GM03348 (cell line): ENCODE measurements at regions not wholly inside any gene's neighbourhood (a gene's known extent, or its start where the extent isn't known, plus 50 kb on each side); places are given as distances from the start of the nearest gene placed in this dataset.

ENCODE experiments used
- DNase-seq: peaks from one replicate; pipeline ENCODE4 v3.0.0; 2012; ENCODE audit warnings: low spot score

DNA sequence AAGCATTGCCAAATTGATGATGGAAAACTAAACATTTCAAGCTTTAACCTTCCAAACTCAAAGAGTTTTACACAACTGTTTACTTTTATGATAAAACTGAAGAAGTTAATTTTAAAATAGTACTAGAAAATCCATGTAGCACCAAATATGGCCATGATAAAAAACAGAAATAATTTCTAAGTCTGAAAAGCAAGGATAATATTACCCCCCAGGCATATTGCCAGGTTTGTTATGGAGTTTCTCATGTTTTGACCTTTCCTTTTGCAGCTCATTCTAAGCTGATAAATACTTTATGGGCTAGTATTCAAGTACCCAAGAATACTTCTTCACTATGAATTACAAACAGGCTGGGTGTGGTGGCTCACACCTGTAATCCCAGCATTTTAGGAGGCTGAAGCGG, 209.9 kb upstream of the ZFP64 start:
- no peak for DNase-seq

DNA sequence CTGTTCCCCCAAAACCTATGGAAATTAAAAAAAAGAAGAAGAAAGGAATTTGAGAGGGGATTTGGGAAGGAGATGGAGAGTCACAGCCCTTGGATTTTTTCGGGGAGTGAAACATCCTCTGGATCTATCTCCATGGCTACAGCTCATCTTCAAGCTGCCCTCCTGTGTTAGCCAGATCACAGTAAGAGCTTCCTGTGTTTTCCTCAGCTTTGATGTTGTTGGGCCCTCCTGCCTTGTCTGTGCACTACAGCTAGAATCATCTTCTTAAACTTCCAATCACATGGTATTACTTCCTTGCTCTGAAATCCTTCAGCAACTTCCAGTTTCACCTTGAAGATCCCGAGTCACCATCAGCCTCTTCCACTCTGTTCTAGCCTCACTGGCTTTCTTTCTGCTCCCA, 207.8 kb upstream of the ZFP64 start:
- DNase-seq, result no peak

DNA sequence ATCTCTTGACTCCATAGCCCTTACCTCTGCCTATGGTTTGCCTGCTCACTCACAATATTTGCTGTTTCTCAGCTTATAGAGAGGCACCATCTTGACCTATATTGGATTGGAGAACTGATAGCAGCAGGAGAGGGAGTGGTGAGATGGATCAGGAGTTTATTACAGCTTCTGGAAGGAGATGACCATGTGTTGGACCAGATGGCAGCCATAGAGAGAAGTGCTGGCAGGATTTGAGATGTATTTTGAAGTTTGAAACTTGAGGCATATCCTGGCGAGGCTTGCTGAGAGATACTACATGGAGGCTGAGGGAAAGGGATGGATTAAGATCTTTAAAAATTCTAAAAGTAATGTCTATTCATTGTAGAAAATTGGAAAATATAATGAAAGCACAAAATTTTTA, 198.0 kb upstream of the ZFP64 start:
- DNase-seq, result no peak

DNA sequence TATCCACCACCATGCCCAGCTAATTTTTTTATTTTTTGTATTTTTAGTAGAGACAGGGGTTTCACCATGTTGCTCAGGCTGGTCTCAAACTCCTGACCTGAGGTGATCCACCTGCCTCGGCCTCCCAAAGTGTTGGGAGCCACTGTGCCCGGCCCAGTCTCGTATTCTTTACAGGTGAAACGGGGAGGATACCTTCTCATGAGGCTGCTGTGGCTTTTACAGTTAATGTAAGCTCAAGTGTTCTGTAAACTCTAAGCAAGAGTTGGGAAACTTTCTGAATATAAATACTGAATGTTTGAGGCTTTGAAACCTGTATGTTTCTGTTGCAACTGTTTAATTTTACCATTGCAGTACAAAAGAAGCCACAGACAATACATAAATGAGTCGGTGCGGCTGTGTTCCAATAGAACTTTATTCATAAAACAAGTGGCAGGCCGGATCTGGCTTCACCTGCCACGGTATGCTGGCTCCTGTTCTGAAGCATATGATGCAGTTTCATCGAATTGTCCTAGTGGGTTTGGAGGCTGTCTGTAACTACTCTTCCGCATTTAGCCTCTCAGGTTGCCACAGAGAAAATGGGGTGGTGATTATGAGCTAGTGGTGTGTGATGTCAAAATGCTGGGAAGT, 192.5 kb upstream of the ZFP64 start:
- DNase-seq, result no peak

DNA sequence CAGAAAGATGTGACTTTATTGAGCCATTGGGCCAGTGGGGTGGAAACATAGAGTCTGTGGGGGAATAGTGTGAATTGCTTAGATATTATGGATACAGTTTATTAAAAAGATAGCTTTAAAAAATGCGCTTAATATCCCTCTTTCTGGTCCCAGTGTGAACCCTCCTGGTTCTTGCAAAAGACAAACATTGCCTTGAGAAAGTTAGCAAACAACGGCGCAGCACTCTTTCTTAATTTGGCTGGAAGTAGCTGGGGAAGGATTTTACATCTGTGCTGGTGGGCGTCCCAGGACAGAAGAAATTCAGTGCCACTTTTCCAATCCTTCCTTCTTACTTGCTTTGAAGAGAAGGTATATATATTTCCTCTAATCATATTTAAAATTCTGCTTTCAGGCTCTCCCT, 191.4 kb upstream of the ZFP64 start:
- no peak for DNase-seq

DNA sequence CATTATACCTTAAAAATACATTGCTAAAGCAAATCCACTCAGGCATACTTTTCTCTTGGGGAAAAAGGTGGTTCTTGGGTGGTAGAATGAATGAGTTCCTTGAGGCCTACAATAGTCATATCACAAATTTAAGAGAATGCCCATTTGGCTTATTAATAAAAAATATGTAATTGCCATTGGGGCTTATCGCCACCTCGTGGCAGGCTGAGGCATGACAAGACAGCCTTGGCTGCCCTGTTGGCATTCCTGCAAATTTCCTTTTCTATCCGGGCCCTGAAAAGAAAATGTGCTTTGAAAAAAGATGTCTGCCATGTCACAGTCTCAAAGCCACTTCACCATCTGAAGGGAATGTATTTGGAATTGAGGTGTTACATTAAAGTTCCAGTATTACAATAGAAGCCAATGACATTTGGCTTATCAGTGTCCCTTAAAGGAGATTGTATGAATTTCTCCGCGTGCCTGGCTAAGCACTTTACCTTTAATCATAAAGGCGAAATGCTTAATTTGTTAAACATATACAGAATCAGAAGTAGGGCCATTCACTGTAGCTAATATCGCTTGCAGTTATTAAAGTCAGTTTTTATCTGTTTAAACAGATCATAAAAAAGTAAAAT, 188.3 kb upstream of the ZFP64 start:
- peak; percentile 63 for DNase-seq

DNA sequence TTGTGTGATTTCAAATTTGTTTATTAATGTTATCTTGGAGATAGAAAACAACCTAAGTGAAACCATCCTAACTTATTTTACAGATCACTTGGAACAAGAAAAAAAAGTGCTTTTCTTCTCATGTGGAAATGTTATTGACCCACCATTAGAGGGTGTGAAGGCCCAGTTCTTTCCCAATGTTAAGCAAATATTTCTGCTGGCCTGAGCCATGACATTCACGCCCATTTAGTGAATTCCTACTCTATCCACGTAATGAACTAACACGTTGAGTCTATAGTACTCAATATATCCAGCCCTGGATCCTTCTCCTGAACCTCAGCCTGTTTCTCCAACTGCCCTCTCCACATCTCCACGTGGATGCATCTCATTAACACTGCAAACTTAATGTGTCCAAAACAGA, 180.6 kb upstream of the ZFP64 start:
- DNase-seq, result peak; percentile 10

DNA sequence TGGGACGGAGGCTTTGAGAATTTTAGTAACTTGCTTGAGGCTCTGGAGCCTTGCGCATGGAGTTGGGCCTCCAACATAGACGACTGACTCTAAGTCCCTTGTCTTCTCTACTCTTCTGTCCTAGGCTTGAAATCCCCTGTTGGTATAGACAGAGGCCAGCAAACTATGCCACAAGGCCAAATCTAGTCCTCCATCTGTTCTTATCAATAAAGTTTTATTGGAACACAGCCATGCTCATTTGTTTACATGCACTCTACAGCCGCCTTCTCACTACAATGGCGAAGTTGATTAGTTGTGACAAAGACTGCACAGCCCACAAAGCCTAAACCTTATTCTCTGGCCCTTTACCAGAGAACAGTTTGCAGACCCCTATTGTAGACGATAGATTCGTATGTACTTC, 174.1 kb upstream of the ZFP64 start:
- DNase-seq, result no peak

DNA sequence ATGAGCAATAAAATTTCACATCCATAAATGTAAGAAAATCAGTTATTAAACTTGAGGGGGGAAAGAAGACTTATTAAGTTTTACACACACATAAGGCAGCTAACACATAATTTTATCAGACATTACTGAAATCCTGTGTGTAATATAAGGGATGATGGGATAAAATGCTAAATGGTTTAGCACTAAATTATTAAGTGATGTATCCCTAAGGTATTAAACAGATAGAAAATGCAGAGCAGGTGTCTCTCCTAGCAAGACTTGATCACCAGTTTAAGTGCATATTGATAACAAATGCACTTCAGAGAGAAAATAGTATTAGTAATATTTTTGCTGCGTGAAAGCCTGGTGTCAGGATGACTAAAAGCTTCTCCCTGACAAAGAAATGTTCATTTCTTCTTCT, 172.8 kb upstream of the ZFP64 start:
- DNase-seq, result no peak

DNA sequence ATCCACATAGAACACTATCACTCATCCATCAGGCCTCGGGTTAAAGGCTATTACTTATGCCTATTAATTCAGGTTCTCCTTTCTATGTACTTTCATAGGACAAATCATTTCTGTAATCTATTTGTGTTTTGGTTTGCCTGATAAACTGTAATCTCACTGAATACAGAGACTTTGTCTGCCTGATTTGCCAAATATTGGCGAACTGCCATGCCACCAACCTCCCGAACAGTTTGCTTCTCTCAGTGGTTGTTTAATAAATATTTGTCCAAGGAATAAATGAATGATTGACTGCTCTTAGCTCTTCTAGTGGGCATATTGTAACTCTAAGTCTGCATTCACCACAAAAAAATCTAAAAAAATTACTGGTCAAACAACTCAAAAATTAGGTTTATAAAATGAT, 170.1 kb upstream of the ZFP64 start:
- no peak for DNase-seq

DNA sequence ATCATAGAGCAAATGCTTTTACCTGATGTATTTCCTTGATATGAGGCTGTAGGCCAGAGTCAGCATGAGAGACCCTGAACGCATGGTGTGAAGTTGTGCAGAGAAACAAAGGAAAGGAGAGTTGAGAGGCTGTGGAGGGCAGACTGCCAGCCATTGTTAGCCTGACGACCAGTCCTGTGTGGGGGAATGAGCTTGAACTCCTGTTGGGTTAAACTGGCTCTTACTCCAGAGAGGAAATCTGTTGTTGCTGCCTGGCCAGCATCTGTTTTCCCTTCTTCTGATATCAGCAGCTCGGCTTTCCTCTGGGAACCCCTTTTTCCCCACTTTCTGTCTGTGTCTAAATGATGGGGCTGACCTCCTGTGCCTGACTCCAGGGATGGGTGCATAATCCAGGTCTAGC, 158.2 kb upstream of the ZFP64 start:
- DNase-seq, result no peak

DNA sequence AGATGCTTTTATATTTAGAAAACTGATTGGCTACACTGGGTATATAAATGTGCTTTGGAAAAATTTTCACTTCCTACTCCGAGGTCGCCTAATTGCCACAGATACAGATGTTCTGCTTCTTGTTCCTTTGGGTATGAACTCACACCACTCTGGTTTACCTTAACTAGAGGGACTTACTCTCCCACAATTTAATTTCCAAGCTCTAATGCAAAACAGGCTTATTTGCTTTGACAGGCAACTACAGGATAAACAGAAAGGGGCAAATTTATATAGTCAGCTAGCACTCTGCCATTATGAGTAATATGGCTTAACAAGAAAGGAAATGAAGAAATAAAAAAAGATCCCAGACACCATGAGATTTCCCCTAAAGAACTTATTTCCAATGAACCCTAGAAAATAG, 156.9 kb upstream of the ZFP64 start:
- no peak for DNase-seq

DNA sequence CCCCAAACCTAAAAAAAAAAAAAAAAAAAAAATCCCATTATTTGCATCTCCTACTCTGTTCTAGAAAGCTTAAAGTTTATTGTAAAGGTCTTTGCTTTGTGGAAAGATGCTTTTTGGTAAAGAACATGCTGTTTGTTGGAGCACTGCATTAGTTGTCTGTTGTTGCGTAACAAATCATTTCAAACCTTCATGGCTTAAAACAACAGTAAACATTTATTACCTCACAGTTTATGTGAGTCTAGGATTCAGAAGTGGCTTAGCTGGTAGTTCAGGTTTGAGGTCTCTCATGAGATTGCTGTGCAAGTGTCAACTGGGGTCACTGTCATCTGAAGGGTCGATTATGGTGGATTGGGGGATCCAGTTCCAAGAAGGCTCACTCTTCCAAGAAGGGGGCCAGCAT, 155.2 kb upstream of the ZFP64 start:
- no peak for DNase-seq

DNA sequence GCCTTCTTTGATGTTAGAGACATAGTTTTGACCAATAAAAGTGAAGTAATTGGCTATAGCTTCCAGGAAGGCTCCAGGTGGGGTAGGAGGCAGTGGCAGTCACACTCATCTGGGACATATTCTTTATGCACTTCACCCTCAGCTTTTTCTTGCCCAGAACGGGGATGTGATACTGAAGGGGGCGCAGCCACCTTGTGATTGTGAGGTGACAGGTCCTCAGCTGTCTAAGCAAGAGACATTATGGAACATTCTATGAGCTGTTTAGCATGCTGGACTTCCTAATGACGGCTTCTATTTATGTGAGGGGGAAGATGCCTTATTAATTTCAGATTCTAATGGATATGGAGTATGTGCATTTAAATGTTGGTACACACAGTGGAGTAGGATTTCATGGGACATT, 151.3 kb upstream of the ZFP64 start:
- DNase-seq, result no peak

DNA sequence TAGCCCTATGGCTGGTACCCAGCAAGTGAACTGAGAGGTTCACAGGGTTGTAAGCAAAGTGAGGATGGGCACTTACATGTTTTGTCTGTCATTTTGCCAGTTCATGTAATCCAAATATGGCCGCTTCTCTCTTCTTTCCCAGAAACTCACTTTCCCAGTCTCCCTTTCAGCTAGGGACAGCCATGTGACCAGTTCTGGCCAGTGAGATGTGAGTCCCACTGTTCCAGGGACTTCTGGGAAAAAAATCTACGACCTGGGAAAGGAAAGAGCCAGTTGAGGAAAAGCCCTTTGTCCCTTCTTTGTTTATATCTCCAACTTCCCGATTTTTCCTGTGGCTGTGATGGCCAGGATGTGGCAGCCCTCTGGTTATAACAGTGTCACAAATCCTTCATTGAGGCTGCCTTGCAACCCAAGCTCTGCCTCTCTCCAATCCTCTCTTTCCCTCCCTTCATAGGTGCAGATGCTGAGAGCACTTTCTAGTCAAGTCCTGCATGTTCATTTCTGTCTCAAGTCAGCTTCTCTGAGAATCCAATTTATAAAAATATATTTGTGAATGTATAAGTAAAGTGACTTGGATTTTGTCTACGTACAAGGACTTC, 148.6 kb upstream of the ZFP64 start:
- no peak for DNase-seq

DNA sequence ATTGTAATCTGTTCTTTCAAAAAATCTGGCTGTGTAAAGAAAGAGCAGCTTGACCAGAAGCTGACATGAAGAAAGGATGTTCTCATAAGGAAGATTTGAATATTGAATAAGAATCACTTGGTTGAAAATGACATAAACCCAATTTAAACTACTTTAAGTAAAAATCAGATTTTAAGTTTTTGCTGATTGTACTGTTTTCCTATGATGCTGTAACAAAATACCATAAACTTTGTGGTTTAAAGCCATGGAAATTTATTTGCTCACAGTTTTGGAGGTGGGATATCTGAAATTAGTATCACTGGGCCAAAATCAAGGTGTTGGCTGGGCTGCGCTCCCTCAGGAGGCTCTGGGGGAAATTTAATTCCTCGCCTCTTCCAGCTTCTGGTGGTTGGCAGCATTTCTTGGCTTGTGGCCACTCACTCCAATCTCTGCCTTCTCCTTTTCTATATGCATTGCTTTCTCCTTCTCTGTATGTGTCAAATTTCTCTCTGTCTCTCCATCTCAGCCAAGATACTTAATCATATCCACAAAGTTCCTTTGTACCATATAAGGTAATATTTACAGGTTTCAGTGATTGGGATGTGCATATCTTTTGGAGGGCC, 141.2 kb upstream of the ZFP64 start:
- DNase-seq, result no peak

DNA sequence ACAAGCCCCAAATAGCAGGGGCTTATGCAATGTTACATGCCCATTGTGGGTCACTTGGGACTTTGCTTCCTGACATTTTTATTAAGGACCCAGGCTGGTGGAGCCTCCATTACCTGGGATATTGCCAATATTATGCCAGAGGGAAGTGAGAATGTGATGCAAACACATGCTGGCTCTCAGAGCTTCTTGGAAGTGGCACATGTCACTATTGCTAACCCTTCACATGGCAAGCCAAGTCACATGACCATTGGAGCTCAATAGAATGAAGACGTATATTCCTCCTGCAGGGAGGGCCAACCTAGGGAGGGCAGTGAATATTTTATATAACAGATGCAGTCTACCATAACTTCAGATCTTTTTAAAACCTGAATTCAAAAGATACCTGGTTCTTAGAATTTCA, 140.7 kb upstream of the ZFP64 start:
- DNase-seq, result no peak

DNA sequence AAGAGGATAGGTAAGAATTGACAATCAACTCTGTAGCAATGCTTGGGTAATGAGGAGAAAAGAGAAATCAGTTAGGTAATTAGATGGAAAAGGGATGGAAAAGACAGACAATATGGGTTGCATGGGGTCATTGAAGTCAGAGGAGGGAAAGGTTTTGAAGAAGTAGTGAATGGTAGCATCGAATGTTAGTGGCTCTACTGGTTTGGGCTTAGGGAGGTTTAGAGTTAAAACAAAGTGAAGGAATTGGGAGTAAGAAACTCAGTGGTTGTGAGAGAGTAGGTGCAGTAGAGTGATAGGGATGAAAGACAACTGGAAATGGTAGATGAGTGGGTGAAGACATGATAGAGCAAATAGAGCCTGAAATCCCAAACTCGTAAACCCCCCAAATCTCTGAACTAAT, 140.1 kb upstream of the ZFP64 start:
- no peak for DNase-seq

DNA sequence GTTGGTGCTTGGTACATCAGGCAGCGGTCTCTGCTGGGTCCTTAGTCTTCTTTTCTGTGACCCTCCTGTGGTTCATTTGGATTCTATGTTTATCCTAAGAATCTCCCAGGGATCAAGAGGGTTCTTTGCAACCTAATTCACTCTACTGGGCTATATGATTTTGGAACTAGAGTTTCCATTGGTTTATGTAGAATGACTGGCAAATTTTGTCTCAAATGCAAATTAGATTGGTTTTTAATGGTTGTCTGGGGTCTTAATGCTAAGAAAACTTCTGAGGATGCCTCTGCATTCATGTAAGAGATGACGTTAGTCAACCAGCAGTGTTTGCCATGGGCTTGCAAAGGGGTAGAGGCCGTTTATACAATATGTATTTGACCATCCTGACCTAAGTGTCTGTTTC, 129.8 kb upstream of the ZFP64 start:
- no peak for DNase-seq

DNA sequence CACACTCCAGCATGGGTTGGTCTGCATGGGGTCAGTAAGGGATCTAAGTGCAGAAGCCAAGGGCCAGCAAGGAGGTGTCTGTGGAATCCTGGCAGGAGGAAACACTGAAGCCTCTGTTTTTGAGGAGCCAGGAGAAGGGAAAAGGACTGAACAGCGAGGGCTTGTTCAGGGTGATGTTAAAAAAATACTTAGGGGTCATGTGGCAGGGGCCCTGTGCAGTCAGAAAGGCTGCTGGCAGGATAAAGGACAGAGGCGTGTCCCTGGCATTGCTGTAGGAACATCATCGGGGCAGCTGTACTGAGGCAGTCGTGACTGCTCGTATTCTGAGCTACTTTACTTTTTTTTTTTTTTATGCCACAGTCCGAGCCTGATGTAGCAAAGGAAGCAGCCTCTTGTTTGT, 127.1 kb upstream of the ZFP64 start:
- DNase-seq, result no peak

DNA sequence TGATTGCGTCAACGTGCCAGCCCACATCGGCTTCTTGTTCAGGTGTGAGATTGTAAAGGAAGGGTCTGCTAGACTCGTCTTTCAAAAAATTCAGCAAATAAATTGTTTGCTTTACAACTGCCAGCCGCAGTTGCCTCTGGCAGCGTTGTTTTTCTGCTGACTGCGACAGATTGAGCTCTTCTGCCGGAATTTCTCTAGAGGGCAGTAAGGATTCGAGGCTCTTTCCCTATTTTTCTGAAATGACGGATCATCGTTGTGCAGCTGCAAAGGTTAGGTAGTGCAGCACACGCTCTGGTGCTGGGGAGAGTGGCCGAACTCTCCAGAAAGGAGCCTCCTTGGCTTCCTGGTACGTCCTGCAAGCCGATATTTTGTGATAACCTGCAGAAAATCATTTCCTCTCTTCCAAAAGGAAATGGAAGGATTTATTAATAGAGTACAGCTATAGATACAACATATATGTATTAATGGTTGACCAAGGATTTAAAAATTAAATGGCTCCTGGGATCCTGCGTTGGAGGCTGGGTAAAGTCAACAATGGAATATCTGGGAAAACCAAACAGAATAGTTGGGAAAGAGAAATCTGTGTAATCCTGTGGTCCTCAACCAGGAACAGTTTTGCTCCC, 121.9 kb upstream of the ZFP64 start:
- DNase-seq, result peak; percentile 75

DNA sequence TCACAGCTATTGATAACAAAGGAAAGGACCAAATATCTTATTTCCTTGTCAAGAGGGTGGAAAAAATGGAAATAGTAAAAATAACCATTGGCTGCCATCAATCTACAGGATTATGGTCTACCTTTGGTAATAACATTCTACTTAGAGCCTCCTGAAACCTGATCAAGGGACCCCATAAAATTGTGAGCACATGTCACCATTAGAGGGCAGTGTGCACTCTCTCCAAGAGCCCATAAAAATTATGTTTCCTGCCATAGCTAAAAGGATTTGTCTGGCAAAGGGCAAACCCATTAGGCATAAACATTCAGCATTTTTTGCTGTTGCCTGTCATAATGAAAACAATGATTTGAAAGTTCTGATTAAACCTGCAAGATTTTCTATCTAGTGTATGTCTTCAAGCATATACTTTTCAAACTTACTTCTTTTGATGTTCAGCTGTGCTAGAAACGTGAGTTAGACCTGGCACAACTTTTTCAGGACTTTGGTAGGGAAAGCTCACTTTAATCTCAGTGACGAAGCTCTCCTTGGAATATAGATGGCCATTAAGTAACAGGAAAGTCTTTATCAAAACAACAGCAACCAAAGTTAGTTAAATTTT, 120.7 kb upstream of the ZFP64 start:
- DNase-seq, result peak; percentile 79
